ENCODE measurements at regions not wholly inside any gene's neighbourhood (a gene's known extent, or its start where the extent isn't known, plus 50 kb on each side); places are given as distances from the start of the nearest gene placed in this dataset.

DNA sequence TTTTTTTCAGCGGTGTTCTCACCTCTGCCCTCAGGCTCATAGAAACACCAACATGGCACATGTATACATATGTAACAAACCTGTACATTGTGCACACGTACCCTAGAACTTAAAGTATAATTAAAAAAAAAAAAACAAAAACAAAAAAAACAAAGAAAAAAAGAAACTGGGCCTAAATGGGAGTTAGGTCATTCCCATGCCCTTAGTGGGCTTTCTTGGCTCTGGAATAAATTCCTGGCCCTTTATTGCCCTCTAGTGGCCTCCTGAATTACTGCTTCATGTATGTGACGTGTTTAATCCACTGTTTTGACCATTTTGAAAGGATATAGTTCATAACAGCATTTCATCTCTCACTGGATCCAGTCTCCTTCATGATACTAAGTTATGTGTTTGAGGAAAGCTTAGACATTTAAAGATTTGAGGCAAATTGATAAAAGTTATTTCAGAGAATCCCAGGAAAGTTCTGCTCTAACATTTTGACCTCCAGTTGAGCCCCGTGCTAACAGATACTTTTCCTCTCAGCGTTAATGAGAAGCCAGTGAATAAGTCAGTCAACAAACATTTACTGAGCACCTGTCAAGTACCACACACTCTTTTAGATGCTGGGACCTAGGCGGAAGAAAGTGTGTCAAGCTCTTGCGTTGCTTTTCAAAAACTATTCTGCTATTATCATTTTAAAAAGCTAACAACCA is 54.7 kb upstream of the SYPL1 start:
- DNase-seq (ENCODE audit: low spot score) = no peak
- peak; percentile 81 for ATAC-seq

DNA sequence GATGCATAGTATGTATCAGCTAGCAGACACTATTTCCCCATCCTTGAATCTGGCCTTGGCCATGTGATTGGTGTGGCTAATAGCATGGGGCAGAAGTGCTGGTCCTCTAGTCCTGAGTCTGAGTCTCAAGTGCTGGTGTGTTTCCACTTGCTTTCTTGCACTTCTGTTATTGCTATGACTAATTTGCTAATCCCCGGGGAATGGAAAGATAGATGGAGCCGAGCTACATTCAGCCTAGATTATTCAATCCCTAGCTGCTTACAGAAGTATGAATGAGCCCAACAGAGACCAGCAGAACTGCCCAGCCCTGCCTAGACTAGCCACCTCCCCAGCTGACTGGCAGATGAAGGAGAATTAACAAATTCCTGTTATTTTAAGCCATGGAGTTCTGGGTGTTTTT is 53.2 kb upstream of the SYPL1 start:
- ATAC-seq = no peak
- DNase-seq (ENCODE audit: low spot score) = no peak

DNA sequence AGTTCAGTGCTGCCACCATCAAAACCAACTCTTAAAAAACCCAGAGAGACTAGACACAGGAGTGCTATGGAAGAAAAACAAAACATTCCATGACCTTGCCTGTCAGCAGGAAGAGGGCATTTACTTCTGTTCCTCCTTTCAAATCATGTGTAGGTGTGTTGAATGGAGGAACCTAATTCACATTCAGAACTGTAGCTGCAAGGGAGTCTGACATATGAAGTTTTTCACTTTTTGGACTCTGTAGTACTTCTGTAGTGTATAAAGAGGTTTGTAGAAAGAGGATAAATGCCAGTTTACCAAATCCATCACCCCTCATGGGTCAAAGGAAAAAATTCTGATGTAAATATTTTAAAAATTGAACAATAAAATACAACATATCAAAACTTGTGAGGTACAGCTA is 51.1 kb upstream of the SYPL1 start:
- no peak for ATAC-seq
- no peak for DNase-seq (ENCODE audit: low spot score)
